Hippocampal formation (tissue), 2 donors: ENCODE measurements at regions not wholly inside any gene's neighbourhood (a gene's known extent, or its start where the extent isn't known, plus 50 kb on each side); places are given as distances from the start of the nearest gene placed in this dataset.

Experiments used
- DNase-seq, 2 donors: peaks; one replicate each; lab custom pipeline; 2025; lab: John Stamatoyannopoulos, UW

- no peak for DNase-seq
Measured at GRCh38 chr18:53817976-53818950, 406.2 kb downstream of the MBD2 start.

- peak in 1 of 2 donors; percentile 18 for DNase-seq
Measured at GRCh38 chr18:53800171-53800570, 424.3 kb downstream of the MBD2 start.

GRCh38 chr18:53799134-53799533, 425.3 kb downstream of the MBD2 start:
- no peak for DNase-seq

GRCh38 chr18:53798516-53798915, 426.0 kb downstream of the MBD2 start:
- DNase-seq: no peak

- no peak for DNase-seq
Measured at GRCh38 chr18:53797998-53798495, 426.4 kb downstream of the MBD2 start.

GRCh38 chr18:53796040-53796729, 428.3 kb downstream of the MBD2 start:
- DNase-seq: no peak

- no peak for DNase-seq
Measured at GRCh38 chr18:53795610-53796009, 428.9 kb downstream of the MBD2 start.

- no peak for DNase-seq
Measured at GRCh38 chr18:53795061-53795460, 429.4 kb downstream of the MBD2 start.

- DNase-seq: no peak
Measured at GRCh38 chr18:53792762-53793161, 431.7 kb downstream of the MBD2 start.

- DNase-seq: no peak
Measured at GRCh38 chr18:53790786-53791185, 433.7 kb downstream of the MBD2 start.

GRCh38 chr18:53789376-53790247, 434.9 kb downstream of the MBD2 start:
- no peak for DNase-seq

GRCh38 chr18:53785811-53786210, 438.7 kb downstream of the MBD2 start:
- DNase-seq: no peak

- DNase-seq: no peak
Measured at GRCh38 chr18:53784253-53784652, 440.2 kb downstream of the MBD2 start.

GRCh38 chr18:53780666-53781065, 443.8 kb downstream of the MBD2 start:
- no peak for DNase-seq

GRCh38 chr18:53772293-53772692, 452.2 kb downstream of the MBD2 start:
- DNase-seq: no peak

- DNase-seq: no peak
Measured at GRCh38 chr18:53771664-53772063, 452.8 kb downstream of the MBD2 start.

GRCh38 chr18:53765211-53765610, 459.3 kb downstream of the MBD2 start:
- no peak for DNase-seq

GRCh38 chr18:53764086-53764485, 460.4 kb downstream of the MBD2 start:
- DNase-seq: no peak

GRCh38 chr18:53757328-53757727, 467.1 kb downstream of the MBD2 start:
- DNase-seq: no peak

GRCh38 chr18:53756610-53756972, 467.9 kb downstream of the MBD2 start:
- DNase-seq: no peak

GRCh38 chr18:53755914-53756609, 468.4 kb downstream of the MBD2 start:
- no peak for DNase-seq
